ENCODE measurements at regions not wholly inside any gene's neighbourhood (a gene's known extent, or its start where the extent isn't known, plus 50 kb on each side); places are given as distances from the start of the nearest gene placed in this dataset.

- DNase-seq (ENCODE audit: extremely low read depth in 1 of 2, low read depth in 1 of 2) = no peak
Observed at GRCh38 chr7:25545124-25546008, 317.1 kb upstream of the NPVF start.

GRCh38 chr7:25546306-25546705, 318.0 kb upstream of the NPVF start:
- DNase-seq (ENCODE audit: extremely low read depth in 1 of 2, low read depth in 1 of 2) = no peak

- no peak for DNase-seq (ENCODE audit: extremely low read depth in 1 of 2, low read depth in 1 of 2)
Observed at GRCh38 chr7:25549271-25549921, 321.1 kb upstream of the NPVF start.

DNA sequence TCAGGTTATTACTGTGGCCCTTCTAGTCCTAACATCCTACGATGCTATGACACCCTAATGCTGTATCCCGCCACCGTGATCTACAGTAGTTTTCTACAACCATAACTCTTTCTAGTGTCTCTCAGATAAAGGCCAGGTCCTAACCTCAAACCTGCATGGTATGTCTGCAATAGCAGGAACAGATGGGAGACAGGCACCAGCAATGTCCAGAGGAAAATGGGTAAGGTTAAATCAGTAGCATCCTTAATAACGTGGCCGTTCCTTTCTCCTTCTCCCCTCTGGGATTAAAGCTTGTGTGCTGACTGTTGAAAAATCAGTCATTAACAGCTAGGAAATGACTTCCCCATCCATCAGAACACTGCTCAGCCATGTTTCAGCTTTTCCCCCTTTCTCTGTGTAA, 321.9 kb upstream of the NPVF start:
- no peak for DNase-seq (ENCODE audit: extremely low read depth in 1 of 2, low read depth in 1 of 2)

DNA sequence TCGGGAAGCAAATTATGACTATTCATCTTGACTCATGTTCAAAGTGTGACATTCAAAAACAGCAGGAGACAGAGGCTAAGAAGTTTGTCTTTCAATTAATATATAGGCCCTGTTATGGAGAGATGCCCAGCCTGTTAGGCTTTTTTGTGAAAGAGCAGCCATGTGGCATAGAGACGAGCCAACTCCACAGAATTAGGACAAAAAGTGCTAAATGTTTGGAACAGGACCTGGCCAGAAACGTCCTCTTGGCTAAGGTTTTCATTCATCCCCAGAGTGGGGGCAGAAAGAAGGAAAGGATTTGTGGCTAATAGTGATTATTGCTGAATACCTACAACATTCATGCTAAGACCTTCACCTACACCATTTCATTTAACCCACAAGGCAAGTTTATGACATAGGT, 324.7 kb upstream of the NPVF start:
- DNase-seq (ENCODE audit: extremely low read depth in 1 of 2, low read depth in 1 of 2) = no peak

DNA sequence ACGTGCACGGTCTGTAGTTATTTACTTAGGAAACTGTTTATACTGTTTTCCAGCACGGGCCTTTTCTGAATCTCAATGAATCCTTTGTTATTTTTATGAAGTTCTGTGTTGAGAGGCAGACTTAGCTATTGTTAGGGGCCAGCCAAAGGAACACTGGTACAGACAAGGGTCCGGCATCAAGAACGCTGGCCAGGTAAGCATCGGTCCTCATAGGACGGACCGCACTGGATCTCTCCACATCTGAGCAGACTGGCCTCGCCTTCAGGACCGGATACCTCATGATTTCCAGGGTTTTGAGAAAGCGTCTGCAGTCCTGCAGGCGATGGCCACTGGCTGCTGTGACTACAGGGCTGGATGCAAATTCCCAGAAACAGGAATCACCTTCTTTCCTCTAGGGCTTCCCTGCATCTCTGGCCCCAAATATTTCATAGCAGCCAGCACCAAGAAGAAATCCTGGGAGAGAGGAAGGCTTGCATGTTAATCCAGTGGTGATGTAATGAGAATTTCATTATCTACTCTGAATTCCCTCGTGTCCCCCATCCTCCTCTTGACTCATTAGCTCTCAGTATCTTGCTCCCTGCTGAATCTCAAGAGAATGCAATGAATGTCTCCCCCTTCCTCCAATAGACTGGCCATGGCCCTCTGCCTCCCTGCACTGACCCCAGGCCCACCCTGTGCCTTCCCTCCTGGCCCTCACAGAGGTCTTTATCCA, 325.4 kb upstream of the NPVF start:
- DNase-seq (ENCODE audit: extremely low read depth in 1 of 2, low read depth in 1 of 2) = no peak

- DNase-seq (ENCODE audit: extremely low read depth in 1 of 2, low read depth in 1 of 2) = no peak
Observed at GRCh38 chr7:25557379-25557917, 329.2 kb upstream of the NPVF start.

DNA sequence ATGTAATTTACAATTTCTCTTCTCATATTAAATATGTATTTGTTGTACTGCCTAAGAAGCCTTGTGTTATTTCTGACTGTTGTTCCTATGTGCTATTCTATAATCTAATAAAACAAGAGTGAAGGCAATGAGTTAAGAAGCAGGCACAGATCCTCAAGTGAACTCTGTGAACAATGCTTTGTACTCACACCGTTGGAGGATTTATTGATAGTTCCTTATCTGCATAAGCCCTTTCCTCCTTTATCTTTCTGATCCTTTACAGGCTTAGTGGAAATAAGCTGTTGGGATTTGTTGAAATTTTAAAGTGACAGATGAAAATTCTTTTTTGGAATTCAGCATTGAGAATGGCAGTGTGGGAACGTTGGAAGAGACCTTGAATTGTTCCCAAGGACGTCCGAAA, 329.6 kb upstream of the NPVF start:
- no peak for DNase-seq (ENCODE audit: extremely low read depth in 1 of 2, low read depth in 1 of 2)

DNA sequence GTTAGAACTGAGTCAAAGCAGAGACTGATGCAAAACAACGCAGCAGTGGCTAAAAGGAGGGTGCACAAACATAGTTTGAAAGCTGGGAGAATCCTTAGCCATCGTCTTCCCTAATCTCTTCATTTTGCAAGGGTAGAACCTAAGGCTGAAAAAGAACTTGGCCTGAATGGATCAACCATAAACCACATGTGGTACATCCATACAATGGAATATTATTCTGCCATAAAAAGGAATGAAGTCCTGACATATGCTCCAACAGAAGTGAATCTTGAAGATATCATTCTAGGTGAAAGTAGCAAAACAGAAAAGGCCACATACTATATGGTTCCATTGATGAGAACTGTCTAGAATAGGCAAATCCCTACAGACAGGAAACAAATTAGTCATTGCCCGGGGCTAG, 330.3 kb upstream of the NPVF start:
- no peak for DNase-seq (ENCODE audit: extremely low read depth in 1 of 2, low read depth in 1 of 2)

DNA sequence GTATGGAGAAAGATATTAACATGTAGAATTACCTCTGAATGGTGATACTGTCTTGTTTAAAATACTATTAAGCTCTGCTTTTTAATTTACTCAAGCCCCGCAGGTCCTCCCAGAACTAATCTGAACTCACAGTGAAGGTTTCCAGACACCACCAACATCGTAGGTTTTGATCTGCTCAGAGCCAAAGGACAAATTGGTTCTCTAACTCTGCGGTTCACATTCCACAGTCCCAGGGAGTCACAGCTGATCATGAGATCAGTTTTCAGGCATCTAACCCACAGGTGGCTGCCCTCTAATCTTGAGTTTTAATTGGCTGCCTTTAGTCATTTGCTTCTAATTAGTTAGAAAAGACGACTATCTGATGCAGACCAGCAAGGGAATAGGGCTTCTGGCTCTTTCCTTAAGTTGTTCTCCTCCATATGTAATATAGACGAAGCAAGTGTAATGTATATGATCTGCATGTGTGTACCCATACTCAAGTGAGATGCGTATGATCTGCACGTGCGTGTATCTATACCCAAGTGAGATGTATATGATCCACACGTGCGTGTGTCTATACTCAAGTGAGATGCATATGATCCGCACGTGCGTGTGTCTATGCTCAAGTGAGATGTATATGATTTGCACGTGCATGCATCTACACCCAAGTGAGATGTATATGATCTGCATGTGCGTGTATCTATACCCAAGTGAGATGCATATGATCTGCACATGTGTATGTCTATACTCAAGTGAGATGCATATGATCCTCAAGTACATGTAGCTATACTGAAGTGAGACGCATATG, 331.5 kb upstream of the NPVF start:
- DNase-seq (ENCODE audit: extremely low read depth in 1 of 2, low read depth in 1 of 2) = no peak

DNA sequence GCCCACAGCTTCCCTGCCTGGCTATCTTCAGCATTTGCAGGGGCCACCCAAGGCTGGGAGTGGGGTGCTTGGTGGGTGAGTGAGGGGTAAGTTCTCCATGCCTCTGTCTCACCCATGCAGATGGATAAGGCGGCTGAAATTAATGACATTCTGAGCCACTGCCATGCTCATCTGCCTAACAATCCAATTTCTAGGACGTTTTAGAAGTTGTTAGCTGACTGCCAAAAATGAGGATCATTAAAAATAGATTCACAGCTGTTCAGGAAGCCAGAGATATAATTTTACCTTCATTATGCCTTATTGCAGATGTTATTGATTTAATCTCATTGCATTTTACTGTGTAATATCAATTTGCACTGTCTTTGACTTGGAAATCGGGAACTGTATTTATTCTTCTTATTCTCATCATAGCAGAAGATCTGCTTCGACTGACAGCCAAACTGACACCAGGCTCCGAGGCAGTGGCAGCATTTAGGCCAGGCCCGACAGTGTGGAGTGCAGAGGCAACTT, 334.4 kb upstream of the NPVF start:
- DNase-seq (ENCODE audit: extremely low read depth in 1 of 2, low read depth in 1 of 2) = no peak

GRCh38 chr7:25565002-25565401, 336.7 kb upstream of the NPVF start:
- DNase-seq (ENCODE audit: extremely low read depth in 1 of 2, low read depth in 1 of 2) = no peak

GRCh38 chr7:25565949-25566348, 337.7 kb upstream of the NPVF start:
- DNase-seq (ENCODE audit: extremely low read depth in 1 of 2, low read depth in 1 of 2) = peak; percentile 13 to 16

DNA sequence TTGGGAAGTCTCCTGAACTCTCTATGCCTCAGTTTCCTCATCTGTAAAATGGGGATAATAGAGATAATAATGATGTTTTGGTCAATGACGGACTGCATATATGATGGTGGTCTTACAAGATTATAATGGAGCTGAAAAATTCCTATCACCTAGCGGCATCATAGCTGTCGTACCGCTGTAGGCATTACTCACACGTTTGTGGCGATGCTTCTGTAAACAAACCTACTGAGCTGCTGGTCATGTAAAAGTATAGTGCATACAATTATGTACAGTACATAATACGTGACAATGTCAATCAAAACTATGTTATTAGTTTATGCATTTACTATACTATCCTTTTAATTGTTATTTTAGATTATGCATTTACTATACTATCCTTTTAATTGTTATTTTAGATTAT, 339.1 kb upstream of the NPVF start:
- DNase-seq (ENCODE audit: extremely low read depth in 1 of 2, low read depth in 1 of 2) = no peak

DNA sequence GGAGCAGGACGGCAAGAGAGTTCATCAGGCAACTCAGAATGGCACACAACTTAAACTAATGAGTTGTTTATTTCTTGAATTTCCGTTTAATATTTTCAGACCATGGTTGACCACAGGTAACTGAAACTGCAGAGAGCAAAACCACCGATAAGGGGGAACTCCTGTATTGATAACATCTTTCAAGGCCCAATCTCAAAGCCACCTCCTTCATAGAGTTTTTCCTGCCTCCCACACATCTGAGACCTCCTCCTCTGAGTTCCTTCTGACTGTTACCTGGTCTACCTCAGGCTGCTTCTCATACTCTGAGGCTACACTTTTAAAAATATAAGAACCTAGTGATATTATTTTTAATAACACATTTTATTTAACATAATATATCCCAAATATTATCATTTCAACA, 341.5 kb upstream of the NPVF start:
- no peak for DNase-seq (ENCODE audit: extremely low read depth in 1 of 2, low read depth in 1 of 2)

DNA sequence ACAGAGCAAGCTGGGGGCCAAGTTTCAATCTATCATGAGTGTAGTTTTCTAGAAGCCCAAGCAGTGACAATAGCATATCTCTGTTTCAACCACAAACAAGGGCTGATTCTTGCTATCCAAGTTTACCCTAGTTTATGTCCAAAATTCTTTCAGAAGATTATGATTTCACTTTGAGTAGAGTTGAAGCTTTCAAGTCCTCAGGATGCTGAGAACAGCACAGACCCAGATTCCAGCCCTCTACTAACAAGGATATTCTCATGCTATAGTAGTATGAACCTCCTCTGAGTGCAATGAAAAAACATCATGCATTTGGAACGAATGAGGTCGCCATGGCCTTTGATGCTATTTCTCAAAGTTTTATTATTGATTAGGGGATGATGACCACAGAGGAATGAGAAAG, 344.1 kb upstream of the NPVF start:
- no peak for DNase-seq (ENCODE audit: extremely low read depth in 1 of 2, low read depth in 1 of 2)

DNA sequence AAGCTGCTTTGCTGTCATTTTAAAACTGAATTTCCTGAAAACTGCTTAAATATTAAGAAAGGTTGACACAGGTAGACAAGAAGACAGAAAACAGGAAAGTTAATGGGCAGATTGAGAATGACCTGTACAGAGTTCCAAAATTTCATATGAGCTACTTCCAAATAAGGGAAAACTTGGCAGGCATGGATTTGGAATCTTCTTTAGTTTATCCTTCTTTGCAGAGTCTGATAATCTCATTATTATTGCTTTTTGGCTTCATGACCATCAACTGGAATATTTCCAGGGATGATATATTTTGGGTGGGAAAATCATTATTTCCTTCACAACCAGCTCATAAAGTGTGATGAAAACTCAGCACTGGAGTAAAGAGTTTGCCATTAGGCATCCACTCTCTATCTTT, 346.5 kb upstream of the NPVF start:
- DNase-seq (ENCODE audit: extremely low read depth in 1 of 2, low read depth in 1 of 2) = no peak

- no peak for DNase-seq (ENCODE audit: extremely low read depth in 1 of 2, low read depth in 1 of 2)
Observed at GRCh38 chr7:25575634-25576033, 347.3 kb upstream of the NPVF start.

DNA sequence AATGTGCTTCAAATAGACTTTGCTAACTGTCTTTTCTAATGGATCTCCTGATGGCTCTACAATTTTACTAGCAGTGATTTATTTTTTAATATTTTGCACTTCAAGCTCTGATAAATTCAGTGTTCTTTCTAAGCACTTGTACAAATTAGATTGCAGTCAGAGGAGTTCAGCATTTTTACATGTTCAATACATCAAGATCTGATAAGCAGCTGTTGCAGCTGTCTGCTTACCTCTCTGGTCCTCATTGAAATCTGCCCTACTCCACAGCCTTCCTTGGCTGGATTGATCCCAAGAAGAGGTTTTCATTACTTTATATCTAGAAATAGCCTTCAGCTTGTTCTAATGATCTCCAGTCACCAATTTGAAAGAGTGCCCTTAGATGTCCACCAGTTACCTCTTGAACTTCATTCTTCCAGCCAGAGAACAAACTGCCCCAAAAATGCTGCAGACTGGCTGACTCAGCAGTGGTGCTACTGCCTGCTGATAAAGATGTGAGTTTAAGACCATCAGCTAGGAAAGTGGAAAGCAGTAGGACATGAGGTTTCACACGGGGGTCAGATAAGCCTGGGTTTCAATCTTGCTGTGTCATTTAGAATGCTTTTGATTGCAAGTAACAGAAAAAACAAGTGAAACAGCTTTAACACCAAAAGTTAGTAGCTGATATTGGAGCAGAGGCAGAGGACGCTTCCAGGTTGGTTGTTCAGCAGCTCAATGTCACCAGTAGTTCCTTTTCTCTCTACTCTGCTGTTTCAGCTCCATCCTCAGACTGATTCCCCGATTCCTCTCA, 350.9 kb upstream of the NPVF start:
- DNase-seq (ENCODE audit: extremely low read depth in 1 of 2, low read depth in 1 of 2) = no peak

DNA sequence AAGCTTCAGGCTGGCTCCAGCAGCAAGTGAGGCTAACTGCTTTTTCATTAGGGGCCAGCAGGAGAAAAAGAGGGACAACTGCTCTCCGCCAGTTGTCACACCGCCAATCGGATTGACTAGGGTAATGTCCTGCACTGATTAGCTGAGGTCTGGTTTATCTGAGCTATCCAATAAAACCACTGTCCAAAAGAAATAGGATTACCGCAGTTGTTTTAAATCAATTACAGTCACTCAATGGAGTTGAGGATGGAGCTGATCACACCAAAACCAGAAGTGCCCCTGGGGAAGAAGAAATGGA, 351.4 kb upstream of the NPVF start:
- no peak for DNase-seq (ENCODE audit: extremely low read depth in 1 of 2, low read depth in 1 of 2)
